NCI-H524 treated with DMSO at 0.1 percent for 48 hours (cell line): ENCODE measurements at regions not wholly inside any gene's neighbourhood (a gene's known extent, or its start where the extent isn't known, plus 50 kb on each side); places are given as distances from the start of the nearest gene placed in this dataset.

ENCODE experiments used
- DNase-seq: peaks from one replicate; lab custom pipeline; 2025; lab: John Stamatoyannopoulos, UW

DNA sequence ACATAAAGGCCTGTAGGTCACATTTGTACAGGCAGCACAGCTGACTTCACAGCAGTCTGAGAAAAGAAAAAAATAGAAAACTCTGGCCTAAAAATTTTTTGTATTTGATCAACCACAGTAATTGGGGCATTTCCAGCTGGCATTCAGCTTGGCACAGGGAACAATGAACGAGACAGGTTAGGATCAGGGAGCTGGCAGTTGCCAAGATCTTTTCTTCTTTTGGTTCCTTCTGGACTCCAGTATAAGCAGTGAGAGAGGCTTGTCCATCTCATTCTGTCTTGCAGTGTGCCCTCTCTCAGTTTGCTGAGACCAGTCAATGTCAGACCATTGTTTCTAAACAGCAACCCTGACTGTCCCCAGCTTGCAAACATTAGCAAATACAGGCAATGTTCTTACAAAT lies 601.1 kb downstream of the TLR4 start:
- DNase-seq: no peak

DNA sequence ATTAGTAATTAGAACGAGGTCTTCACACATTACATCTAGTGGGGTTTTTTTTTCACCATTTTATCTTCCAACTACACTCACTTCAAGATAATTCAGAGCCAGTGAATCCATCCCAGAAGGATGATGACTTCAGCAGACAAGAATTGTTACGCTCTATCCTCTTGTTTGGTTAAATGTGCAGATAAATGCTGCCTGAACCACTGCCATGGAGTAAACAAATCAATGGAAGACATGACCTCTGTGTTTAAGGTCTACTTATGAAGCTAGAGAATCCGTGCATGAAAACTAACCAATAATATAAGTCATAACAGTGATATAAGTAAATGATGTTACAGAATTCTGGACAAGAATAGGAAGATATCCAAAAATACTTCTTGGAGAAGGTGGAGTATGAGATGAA lies 602.6 kb downstream of the TLR4 start:
- no peak for DNase-seq

DNA sequence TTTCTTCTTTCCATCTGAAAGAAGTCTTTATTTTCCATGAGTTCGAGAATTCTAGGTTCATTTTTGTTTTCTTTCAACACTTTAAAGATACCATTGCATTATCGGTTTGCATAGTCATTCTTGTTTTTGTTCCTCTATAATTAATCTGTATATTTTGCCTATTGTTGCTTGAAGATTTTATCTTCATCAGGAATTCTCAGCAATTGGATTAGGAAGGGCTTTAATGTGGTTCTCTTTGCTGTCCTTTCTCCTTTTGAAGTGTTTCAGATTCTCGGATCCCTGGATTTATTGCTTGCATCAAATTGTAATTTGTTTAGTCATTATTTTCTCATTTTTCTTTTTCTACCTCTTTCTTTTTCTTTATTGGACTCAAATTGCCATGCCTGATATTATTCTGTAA lies 609.8 kb downstream of the TLR4 start:
- no peak for DNase-seq

DNA sequence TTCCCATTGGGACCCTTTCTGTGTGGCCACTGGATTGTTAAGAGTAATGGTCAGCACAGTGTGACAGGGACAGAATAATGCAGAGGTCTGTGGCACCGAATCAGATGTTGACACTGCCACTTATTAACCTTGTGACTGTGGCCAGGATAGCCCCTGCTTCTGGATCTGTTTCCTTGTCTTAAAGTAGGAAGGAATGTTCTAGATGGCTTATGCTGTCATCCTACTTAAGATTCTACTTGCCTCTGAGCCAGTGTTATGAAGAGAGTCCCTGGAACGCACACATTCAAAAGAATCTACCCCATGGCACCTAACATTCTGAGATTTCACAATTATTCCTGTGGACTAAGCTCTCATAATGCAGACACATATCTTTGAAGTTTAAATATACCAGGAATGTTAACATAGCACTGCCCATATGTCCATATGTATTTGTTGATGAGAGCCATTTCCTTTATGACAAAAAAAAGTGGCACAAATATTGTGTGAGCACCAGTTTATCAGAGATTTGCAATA lies 612.7 kb downstream of the TLR4 start:
- no peak for DNase-seq

DNA sequence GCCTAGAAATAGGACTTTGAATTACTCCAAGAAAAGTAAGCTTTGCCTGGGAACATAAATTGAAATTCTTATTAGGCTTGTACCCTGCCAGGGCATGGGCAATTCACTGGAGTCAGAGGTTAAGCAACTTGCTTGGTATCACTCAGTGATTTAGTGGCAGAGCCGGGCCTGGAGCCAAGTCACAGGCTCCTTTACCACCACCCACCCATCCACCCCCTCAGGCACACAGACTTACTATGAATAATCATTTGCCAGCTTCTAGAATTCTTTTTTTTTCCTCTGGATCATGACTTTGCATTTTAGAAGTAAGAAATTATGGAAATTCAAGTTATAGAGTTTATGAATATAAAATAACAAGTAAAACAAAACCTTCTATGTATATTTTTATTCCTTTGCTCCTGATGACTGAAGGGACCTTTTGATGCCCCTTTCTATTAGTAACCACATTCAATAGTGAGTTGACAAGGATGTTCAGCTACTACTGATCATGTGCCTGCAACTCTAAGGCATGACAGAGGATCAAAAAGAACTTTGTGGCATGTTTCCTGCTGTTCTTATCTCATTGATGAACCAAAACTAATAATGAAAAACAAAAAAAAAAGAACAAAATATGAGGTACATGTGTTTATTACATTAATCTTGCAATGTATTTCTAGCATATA lies 614.7 kb downstream of the TLR4 start:
- DNase-seq: no peak

DNA sequence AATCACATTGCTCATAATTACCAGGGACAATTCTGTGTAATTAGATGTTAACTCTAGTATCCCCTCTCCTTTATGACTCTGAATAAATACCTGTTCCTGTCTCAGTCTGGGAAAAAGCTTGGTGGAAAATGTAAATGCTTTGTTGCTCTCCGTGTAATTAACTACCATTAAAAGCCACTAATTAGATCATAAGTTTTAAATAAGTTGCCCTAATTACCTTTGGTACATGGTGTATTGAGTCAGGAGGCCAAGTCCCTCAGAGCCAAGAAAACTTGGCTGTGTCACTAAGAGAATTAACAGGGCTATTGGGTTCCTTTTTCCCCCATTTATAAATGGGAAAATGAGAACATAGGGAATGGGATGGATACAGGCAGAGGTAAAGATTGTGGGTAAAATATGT lies 617.6 kb downstream of the TLR4 start:
- no peak for DNase-seq

DNA sequence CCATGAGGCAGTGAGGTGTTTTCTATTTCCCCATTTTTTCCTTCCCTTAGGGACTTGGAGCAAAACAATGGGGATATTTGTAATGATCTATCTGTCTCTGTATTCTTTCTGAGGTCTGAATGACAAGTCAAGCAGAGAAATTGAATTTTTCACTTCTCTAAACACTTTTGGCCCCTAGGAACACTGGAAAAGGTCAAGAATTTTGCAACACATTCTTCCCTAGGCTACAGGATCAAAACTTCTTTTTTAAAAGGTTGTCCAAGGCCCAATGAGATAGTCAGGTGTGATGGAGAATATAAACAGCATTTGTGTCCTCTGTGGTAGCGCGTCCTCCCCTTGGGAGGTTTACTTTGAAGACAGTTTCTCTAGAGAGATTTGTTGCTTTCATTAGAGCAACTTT lies 620.5 kb downstream of the TLR4 start:
- no peak for DNase-seq

DNA sequence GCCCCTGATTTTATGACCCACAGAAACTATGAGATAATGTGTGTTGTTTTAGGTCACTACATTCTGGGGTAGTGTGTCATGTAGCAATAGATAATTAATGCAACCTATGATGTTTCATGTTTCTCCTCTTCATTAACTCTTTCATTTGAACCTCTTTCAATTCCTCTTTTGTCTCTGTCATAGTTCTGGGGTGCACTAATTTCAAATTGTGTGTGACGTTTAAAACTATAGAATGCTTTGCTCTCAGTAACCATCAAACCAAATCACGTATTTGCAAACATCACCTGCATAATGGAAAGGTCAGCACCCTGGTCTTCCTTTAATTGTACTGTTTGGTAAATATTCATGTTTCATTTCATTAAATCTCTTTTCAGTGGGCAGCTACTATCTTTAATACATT lies 621.6 kb downstream of the TLR4 start:
- DNase-seq: no peak

DNA sequence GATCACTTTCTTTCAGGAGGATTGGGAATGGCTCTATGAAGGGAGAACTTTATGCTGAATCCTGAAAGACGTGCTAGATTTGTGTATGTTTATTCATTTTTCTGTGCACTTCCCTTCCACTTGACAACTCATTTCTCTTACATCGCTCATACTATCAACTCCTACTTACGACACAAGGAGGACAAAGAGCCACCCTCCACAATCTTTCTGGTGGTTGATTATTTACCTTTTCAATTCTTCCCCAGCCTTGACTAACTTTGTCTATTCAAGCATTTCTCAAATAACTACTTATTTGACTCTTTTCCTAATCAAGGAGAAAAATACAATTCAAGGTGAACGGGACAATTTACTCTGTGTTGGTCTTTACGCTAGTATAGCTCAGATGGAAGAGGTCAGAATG lies 622.1 kb downstream of the TLR4 start:
- no peak for DNase-seq

DNA sequence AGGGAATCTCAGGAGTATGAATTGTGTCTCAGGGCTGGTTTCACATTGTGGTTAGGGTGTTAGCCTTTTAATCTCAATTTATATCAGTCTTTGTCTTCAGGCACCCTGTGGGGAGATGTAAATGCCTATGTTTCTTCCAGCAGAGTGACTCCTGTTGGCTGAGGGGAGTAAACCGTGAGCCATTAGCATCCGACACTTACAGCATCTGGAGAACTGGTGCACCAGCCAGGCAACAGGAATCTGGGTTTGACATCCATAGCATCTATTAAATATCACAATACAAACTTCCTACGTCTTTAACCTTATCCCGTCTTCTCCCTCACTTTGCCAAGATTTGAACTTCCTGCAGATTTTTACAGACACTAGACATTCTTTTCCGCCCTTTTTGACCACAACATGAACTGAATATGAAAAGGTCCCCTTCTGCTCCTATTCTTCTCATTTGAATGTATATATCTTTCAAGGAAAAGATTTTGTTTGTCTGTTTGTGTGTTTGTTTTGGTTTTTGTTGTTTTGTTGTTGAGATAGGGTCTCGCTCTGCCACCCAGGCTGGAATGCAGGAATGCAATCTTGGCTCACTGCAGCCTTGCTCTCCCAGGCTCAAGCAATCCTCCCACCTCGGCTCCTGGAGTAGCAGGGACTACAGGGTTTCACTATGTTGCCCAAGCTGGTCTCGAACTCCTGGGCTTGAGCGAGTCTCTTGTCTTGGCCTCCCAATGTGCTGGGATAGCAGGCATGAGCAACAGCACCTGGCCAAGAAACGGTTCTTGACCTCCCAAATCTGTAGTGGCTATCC lies 626.2 kb downstream of the TLR4 start:
- no peak for DNase-seq

DNA sequence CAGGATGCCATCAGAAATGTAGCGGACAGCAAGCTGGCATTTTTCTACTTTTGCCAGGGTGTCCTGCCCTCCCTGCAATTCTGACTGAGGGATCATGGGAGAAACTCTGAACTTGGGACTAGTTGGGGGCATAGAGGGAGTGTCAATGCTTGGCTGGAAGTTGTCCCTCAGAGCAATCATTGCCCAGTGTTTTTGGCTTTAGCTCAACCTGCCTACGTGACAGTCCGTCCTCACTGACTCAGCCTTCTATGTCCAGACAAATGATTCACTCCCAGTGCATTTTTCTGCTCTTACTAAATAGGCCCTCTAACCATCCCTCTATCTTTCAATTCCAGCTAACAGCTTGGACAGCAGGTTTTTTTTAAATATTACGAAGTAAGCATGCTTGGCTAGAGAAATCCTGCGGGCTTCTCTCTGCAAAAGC lies 627.4 kb downstream of the TLR4 start:
- DNase-seq: no peak

DNA sequence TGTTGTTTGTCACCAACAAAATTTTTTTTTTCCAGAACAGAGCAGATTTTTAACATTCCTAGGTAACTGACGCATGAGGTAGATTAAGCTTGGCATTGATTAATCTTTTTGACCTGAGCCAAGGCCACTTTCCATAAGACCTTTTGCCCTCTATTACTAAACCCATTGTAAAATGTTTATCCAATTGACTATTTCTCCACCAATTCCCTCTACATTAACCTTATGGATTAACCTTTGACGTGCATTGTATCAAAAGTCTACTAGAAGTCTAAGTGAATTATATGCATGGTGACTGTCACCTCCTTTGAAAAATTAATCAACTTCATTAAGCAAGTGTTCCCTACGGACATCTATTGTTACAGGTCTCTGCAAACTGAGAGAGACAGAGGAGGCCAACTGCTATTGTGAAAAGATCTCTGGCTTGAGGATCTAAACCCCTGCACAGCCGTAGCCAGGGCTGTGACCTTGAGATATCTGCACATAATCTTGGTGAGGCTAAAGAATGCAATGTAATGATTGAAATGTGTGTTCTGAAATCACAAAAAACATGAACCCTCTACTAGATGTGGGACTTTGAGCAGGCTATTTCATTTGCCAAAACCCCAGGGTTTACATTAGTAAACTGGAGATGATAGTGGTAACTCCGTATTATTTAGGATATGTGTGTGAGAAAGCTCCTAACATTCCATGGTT lies 632.2 kb downstream of the TLR4 start:
- no peak for DNase-seq

DNA sequence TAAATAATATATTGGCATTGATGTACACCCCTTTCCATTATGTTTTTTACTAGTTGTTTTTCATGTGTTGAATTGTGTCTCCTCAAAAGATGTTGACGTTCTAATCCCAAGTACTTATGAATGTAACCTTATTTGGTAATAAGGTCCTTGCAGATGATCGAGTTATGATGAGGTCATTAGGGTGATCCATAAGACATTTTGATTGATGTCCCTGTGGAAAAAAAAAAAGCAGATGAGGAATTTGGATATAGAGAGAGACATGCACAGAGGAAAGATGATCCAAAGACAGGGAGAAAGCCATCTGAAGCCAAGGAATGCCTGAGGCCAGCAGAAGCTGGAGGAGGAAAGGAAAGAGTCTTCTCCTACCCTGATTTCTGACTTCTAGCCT lies 632.7 kb downstream of the TLR4 start:
- no peak for DNase-seq

DNA sequence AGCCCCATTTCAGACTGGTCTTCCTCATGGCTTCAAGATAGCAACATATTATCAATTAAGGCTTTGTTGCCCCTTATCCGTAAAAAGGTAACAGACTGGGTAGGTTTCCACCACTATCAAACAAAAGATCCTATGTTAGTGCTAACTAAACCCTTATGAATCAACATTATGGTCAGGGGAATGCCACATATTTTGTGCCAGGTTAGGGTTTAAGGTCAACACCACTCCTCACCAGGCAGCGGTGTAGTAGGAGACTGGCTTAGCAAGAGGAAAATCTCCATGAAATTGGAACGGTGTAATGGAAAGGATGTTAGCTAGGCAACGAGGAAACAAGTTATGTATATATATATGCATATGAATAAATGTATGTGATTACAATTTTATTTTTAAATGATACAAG lies 655.8 kb downstream of the TLR4 start:
- DNase-seq: no peak

DNA sequence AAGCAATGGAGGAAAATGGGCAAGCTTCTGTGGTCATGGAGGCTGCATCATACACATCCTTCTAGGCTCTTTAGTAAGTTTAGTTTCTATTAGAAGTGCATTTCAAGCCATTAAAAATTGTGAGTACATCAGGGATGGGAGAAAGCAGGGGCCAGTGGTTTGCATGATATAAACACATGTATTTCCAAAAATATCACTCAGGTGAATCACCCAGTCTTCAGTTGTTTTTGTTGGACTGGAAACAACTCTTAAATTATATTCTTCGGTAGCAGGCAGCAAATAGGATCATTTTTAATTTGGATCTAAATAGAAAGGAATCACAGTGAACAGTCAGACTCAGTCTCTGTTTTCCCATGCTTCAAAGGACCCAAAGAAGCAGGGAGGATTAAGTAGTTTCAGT lies 657.9 kb downstream of the TLR4 start:
- DNase-seq: no peak

DNA sequence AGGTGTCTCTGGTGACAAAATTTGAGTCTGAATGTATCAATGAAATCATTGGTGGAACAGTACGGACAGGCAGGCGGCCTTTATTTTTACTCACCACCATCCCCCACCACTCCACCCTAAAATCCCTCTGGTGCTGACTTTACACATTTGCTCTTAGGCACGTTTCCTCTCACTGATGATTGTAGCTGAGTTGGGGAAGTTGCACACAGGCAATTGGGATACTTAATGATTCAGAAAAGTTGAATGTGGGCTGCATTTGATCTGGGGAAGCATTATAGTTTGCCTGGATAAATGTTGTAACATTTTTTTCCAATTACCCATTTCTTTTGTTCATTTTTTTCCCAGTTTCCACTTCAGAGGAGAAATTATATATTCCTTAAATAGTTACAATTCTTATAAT lies 658.4 kb downstream of the TLR4 start:
- DNase-seq: no peak

DNA sequence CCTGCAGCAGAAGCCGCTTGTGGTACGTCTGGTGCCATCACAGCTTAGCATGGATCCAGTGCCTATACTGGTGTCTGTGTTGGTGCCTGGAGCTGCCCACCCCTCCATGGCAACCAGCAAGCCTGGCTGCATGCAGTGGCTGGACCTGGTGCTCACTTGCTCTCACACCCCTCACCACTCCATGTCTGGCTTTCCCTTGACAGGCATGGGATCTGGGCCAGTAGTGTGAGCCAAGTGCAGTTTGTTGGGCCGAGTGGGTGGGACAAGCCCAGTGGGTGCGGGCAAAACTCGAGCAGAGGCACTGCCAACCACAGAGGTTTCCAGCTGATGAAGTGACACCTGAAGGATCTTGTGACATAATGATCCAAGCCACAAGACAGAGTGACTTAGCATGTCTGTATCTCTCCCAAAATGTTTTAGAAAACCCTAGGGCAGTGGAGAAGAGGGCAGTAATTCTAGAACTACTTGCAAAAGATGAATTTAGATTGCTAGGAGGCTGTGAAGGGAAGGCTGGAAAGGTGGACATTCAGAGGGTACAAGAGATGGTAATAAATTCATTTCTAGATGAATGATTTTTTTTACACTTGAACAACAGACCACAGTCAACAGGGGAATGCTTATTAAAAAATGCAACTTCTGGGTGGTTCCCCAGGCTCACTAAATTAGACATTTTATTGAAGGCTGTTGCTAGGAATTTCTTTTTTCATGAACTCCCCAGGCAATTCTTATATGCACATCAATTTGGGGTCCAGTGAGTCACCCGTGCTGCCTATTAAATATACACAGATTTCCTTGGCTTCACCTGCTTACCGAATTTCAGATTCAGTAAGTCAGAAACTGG lies 660.3 kb downstream of the TLR4 start:
- no peak for DNase-seq

DNA sequence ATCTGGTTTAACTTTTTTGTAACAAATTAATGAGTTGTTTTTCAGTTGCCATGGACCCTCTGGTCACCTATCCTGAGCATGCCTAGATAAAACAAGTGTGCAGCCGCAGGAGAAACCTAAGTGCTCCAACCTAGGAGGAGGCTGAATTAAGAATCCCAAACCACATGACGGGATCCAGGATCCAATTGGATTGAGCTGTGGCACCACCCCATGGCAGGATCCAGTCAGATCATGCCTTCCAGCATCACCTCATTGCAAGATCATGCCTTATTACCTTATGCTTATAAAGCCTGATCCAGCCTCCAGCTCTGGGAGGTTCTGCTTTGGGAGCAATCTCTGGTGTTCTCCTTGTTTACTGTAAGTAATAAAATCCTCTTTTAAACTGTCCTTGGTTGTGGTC lies 662.0 kb downstream of the TLR4 start:
- no peak for DNase-seq

DNA sequence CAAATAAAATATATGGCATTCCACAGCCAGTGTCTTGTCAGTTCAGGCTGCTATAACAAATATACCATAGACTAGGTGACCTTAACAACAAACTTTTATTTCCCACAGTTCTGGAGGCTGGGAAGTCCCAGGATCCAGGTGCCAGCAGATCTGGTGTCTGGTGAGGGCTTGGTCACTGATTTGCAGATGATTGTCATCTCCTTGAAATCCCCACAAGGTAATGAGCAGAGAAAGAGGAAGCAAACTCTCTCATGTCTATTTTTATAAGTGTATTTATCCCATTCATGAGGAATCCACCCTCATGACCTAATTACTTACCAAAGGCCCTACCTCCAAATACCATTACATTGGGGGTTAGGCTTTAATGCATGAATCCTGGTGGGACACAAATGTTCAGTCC lies 663.2 kb downstream of the TLR4 start:
- no peak for DNase-seq

DNA sequence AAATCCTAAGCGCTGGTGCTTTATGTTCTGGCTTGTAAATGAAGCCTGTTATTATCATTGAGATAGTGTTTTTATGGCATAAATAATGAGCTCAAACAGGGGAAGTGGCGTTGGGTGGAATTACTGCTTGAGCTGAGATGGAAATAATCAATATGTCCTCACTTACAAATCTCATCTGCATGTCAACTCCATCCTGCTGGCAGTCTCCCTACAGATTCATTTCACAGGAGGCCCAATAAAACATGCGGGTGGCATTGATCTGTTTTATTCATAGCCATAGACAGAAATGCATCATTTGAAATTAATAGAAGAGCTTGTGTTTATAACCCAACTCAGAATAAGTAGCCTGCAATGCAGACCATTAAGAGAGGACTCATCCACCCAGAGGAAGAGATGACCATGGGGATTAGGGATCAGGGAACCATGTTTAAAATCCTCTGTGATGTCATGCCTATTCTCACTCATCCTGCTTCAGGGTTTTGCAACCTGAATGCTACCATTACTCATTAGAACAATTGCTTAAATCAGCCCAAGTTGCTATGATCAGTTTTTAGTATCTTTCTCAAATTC lies 680.4 kb downstream of the TLR4 start:
- DNase-seq: no peak

DNA sequence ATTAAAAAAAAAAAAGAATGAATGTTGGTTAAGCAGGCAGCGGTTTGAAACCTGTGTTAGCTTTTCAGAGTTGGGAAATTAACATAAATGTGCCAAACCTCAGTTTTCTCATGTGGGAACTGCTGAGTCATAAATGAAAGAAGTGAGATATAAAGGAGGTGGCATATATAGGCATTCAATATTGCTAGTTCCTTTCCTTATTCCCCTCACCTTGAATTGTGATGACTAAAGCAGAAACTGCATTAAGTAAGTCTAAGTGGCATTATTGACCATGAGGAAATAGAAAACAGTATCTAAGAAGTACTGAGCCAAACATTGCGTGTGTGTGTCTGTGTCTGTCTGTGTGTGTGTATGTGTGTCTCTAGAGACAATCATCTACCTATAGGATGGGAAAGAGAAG lies 691.2 kb downstream of the TLR4 start:
- DNase-seq: no peak

DNA sequence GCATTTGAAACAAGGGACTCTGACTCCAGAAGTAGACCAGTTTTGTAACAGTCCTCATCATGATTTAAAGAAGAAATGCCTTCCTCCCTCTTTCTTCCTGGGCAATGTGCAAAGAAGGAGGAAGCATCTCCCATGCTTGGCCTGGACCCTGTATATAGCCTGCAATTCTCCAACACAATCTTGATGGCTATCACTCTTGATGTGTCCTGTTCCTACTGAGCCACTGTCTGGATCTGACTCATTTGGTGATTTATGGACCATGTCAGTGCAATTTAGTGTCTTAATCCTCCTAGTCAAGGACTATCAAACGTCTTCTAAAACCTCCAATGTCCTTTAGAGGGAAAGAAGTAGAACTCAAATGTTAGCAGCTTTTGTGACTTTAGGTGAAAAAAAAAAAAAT lies 697.3 kb downstream of the TLR4 start:
- no peak for DNase-seq
